ENCODE measurements at regions not wholly inside any gene's neighbourhood (a gene's known extent, or its start where the extent isn't known, plus 50 kb on each side); places are given as distances from the start of the nearest gene placed in this dataset.

DNA sequence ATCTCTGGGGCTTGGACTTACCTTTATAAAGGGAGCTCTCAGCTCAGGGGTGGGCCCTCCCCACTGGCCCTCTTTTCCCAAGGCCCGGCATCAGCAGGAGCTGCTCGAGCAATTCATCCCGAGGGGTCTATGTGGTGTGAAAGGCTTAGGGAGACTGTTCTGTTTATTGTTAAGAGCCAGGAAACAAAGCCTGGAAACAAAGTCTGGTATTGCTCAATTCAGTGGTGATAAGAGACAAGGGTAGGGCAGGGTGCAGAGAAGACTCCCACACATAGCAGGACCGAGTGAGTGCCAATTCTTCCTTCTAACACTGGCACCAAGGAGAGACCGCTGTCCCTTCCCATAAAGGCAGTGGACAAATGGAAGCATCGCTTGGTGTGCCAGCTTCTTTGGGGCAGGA lies 750.7 kb downstream of the KCNJ18 start:
- H3K9me3 ChIP-seq (ENCODE audit: low read depth), result peaks cover 7% of the 10 kb centered on the region
- no peak for DNase-seq (ENCODE audit: low spot score)
- no peaks in the 10 kb centered on the region for H4K20me1 ChIP-seq (ENCODE audit: low read depth)
- no peak overlapping the region for H3K27ac Mint-ChIP-seq
- H3K27ac ChIP-seq, result no peak overlapping the region
- H3K9ac ChIP-seq, result no peak overlapping the region
- peaks cover 48% of the 10 kb centered on the region for H3K9me3 Mint-ChIP-seq
- no peaks in the 10 kb centered on the region for H3F3A ChIP-seq (ENCODE audit: low read depth)
- no peaks in the 10 kb centered on the region for H3K79me2 ChIP-seq (ENCODE audit: low read depth)
- no peaks in the 10 kb centered on the region for H3K4me1 ChIP-seq
- no peak overlapping the region for H2AFZ ChIP-seq (replicated peaks)
- H3K4me3 ChIP-seq, result no peak overlapping the region
- no peaks in the 10 kb centered on the region for H3K27me3 ChIP-seq
- H3K36me3 Mint-ChIP-seq, result no peaks in the 10 kb centered on the region
- no peak overlapping the region for H3K4me3 Mint-ChIP-seq
- TF ChIP-seq, protein P1, sequence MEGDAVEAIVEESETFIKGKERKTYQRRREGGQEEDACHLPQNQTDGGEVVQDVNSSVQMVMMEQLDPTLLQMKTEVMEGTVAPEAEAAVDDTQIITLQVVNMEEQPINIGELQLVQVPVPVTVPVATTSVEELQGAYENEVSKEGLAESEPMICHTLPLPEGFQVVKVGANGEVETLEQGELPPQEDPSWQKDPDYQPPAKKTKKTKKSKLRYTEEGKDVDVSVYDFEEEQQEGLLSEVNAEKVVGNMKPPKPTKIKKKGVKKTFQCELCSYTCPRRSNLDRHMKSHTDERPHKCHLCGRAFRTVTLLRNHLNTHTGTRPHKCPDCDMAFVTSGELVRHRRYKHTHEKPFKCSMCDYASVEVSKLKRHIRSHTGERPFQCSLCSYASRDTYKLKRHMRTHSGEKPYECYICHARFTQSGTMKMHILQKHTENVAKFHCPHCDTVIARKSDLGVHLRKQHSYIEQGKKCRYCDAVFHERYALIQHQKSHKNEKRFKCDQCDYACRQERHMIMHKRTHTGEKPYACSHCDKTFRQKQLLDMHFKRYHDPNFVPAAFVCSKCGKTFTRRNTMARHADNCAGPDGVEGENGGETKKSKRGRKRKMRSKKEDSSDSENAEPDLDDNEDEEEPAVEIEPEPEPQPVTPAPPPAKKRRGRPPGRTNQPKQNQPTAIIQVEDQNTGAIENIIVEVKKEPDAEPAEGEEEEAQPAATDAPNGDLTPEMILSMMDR (IDR thresholded peaks at IDR 0.05), result no peak
- TF ChIP-seq EZH2 (IDR thresholded peaks at IDR 0.05) (no peak), EZH2phosphoT487 (IDR thresholded peaks at IDR 0.05) (no peak)
- no peak overlapping the region for H3K4me2 ChIP-seq
- H3K36me3 ChIP-seq, result no peaks in the 10 kb centered on the region
- H3K4me1 Mint-ChIP-seq, result no peaks in the 10 kb centered on the region
- H3K27me3 Mint-ChIP-seq (ENCODE audit: insufficient read depth, low read depth), result no peaks in the 10 kb centered on the region

DNA sequence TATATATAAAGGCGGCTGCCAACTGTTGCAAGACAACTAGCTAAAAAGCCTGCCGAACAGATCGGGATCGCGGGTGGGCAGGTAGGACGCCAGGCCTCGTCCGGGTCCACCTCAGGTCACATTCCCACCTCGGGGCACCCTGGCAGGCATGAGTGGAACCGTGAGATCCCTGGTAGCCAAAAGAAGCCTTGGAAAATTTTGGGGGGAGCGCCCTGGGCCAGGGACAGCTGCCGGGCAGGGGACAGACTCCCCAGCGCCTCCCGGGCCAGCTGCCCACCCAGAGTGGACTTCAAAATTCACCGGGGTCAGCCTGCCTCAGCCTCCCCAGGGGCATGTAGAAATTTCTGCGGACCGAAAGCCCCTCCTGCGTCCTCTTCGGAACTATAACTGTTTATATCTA lies 760.9 kb downstream of the KCNJ18 start:
- Histone ChIP-seq H2AFZ (replicated peaks) (no peak overlapping the region), H3K4me3 (no peak overlapping the region), H3F3A (ENCODE audit: low read depth) (no peaks in the 10 kb centered on the region), H3K4me2 (no peak overlapping the region), H3K27me3 (no peaks in the 10 kb centered on the region), H3K36me3 (no peaks in the 10 kb centered on the region), H3K27ac (no peak overlapping the region), H4K20me1 (ENCODE audit: low read depth) (no peaks in the 10 kb centered on the region), H3K9ac (no peak overlapping the region), H3K79me2 (ENCODE audit: low read depth) (no peaks in the 10 kb centered on the region), H3K9me3 (ENCODE audit: low read depth) (peaks cover 24% of the 10 kb centered on the region), H3K4me1 (no peaks in the 10 kb centered on the region)
- H3K36me3 Mint-ChIP-seq, result no peaks in the 10 kb centered on the region
- no peak overlapping the region for H3K4me3 Mint-ChIP-seq
- H3K27ac Mint-ChIP-seq, result no peak overlapping the region
- no peaks in the 10 kb centered on the region for H3K27me3 Mint-ChIP-seq (ENCODE audit: insufficient read depth, low read depth)
- no peaks in the 10 kb centered on the region for H3K4me1 Mint-ChIP-seq
- no peak for TF ChIP-seq EZH2 (IDR thresholded peaks at IDR 0.05)
- TF ChIP-seq, protein P1 (IDR thresholded peaks at IDR 0.05), result no peak
- no peak for TF ChIP-seq EZH2phosphoT487 (IDR thresholded peaks at IDR 0.05)
- H3K9me3 Mint-ChIP-seq, result peaks cover 51% of the 10 kb centered on the region
- no peak for DNase-seq (ENCODE audit: low spot score)

DNA sequence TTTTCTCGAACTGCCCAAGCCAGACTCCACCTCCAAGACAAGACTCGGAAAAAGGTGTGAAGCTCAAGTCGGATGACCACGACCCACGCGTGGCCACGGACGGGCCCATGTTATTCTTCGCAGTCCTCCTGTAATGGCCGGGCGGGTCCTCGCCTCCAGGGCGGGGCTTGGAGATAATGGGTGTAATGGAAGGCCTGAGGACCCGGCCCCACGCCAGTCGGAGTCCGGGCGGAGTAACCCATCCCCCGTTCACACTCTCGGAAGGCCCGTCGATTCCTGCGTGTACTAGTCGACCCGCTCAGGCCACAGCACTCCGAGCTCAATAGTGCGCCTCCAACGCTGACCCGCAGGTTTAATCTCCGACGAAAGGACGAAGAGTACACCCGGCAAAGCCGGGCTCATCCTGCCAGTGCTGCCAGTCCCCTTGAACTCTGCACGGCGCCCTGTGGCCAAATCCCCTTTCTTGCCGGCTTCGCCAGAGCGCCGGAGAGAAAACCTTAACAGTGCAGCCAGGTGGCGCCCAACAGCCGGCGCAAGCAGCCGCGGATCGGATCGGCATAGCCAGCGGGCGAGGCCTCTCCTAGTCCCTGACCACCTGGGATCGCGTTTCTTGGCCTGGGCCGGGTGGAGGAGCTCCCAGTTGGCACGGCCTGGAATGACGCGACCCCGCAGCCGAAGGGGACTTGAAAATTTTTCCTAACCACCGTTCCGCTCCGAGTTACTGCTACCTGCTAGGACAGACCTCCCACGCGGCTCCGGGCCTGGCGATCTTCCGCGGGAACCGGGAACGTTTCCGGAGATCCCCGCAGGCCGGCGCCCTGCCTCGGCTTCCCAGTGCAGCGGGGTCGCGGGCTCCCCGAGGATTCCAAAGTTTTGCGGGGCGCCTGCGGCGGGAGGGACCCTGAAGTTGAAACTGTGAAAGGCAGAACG lies 762.0 kb downstream of the KCNJ18 start:
- H3K4me3 Mint-ChIP-seq, result no peak overlapping the region
- Histone ChIP-seq H3K9ac (no peak overlapping the region), H3K9me3 (ENCODE audit: low read depth) (peaks cover 22% of the 10 kb centered on the region), H3K4me2 (no peak overlapping the region), H3F3A (ENCODE audit: low read depth) (no peaks in the 10 kb centered on the region), H2AFZ (replicated peaks) (no peak overlapping the region), H3K79me2 (ENCODE audit: low read depth) (no peaks in the 10 kb centered on the region), H3K36me3 (no peaks in the 10 kb centered on the region), H3K4me1 (no peaks in the 10 kb centered on the region), H3K27me3 (no peaks in the 10 kb centered on the region), H3K27ac (no peak overlapping the region), H4K20me1 (ENCODE audit: low read depth) (no peaks in the 10 kb centered on the region), H3K4me3 (no peak overlapping the region)
- DNase-seq (ENCODE audit: low spot score), result no peak
- H3K36me3 Mint-ChIP-seq, result no peaks in the 10 kb centered on the region
- H3K27ac Mint-ChIP-seq, result no peak overlapping the region
- no peaks in the 10 kb centered on the region for H3K4me1 Mint-ChIP-seq
- TF ChIP-seq EZH2phosphoT487 (IDR thresholded peaks at IDR 0.05) (no peak), EZH2 (IDR thresholded peaks at IDR 0.05) (no peak)
- TF ChIP-seq, protein P1 (IDR thresholded peaks at IDR 0.05), result no peak
- no peaks in the 10 kb centered on the region for H3K27me3 Mint-ChIP-seq (ENCODE audit: insufficient read depth, low read depth)
- peaks cover 52% of the 10 kb centered on the region for H3K9me3 Mint-ChIP-seq

Data from neural progenitor cell (in vitro differentiated cells).